ENCODE measurements at regions not wholly inside any gene's neighbourhood (a gene's known extent, or its start where the extent isn't known, plus 50 kb on each side); places are given as distances from the start of the nearest gene placed in this dataset.
A peak's percentile ranks its signal among the peaks of the same experiment; 100 is the strongest.

DNA sequence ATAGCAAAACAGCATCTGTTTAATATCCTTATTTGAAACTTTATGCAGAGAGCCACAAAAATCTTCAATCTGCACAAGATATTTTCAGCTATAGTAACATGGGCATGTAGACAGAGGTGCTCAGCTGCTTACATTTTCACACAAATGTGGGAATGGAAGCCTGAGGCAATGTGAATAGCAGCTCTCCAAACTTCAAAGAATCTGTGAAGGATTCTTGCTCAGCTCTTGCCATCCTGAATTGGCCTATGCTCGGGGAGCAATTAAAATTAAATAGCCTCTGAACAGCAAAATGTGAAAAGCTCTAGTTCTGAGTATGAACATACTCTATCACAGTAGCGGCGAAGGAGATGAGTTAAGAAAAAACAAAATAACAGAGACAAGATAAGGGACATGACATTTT is 1523.8 kb downstream of the PCDH7 start:
- no peak for DNase-seq (ENCODE audit: low spot score)

DNA sequence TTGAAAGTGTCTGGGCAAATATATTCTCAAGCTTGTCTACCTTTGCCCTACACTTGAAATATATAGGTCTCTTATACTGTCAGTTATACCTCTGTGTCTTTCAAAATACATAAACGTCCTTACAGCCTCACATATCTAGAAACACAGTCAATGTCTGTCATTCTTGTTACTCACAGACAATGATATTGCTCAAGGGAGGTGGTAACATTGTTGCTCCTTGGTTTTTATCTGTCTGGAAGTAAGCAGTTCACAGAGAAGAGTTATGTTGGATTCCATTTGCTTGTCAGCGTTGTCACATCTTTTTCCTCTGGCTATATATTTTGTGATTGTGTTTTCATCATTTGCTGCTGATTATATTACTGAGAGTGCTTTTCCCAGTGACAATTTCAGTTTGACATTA is 1528.9 kb downstream of the PCDH7 start:
- no peak for DNase-seq (ENCODE audit: low spot score)

DNA sequence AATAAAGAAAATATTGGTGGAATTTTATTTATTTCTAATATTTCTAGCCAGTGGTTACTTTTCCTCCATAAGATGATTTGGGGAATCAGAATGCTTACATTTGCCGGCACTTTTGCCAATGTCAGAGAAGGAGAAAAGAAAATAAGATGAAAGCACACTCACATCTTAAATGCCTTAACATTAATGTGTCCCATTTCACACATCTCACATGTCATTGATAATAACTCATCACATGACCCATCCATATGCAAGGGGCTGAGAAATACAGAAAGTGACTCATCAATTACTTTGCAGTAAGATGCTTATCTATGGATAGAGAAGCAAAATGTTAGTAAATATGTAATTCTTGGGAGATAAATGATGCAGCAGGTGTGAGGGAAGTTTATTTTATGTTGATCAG is 1531.0 kb downstream of the PCDH7 start:
- no peak for DNase-seq (ENCODE audit: low spot score)

DNA sequence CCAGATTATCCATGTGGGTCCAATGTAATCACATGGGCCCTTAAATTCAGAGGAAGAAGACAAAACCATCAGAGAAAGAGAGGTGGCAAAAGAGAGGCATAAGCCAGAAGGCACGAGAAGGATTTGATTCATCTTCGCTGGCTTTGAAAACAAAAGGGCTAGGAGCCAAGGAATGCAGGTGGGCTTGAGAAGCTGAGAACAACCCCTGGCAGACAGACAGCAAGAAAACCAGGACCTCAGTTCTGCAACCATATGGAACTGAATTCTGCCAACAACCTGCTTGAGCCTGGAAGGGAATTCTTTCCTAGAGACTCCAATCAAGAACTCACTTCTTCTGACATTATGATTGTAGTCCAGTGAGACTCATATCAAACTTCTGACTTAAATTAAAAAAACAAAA is 1531.8 kb downstream of the PCDH7 start:
- DNase-seq (ENCODE audit: low spot score), result no peak

DNA sequence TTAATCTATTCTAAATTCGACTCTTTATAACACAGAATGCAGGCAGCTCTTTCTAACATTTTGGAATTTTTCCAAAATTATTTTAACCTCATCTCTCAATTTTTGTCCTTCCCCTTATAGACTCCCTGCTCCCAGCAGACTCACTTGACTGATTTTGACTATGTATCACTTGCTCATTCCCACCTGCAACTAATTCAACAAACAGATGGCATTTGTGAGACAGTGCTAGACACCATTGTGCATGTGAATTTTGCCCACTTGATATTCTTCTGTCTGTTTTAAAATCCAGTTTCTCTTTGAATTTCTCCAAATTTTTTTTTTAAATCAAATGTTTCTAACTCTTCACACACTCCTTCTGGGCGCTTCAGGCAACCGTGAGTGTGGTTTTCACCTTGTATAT is 1534.0 kb downstream of the PCDH7 start:
- no peak for DNase-seq (ENCODE audit: low spot score)

DNA sequence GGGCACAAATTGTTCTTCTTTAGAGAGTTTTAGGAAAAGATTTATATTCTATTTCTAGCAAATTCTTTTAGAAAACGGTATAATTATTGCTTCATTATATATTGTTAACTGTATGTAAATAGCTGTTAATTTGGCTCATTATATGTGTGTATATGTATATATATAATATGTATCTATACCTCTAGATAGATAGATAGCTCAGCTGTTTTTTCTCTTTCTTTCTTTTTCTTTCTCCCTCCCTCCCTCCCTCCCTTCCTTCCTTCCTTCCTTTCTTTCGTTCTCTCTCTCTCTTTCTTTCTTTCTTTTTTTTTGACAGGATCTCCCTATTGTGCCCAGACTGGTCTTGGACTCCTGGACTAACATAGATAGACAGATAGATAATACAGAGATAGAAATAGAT is 1538.8 kb downstream of the PCDH7 start:
- DNase-seq (ENCODE audit: low spot score), result no peak

DNA sequence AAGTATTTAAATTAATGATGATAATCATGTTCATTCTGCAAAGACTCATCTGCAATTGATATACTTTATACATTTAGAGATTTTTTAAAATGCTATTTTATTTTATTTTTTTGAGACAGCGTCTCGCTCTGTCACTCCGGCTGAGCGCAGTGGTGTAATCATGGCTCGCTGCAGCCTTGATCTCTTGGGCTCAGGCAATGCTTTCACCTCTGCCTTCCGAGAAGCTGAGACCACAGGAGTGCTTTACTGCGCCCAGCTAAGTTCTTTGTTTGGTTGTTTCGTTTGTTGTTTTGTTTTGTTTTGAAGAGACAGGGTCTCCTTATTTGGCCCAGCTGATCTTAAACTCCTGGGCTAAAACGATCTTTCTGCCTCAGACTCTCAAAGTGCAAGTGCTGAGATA is 1541.0 kb downstream of the PCDH7 start:
- DNase-seq (ENCODE audit: low spot score), result no peak

DNA sequence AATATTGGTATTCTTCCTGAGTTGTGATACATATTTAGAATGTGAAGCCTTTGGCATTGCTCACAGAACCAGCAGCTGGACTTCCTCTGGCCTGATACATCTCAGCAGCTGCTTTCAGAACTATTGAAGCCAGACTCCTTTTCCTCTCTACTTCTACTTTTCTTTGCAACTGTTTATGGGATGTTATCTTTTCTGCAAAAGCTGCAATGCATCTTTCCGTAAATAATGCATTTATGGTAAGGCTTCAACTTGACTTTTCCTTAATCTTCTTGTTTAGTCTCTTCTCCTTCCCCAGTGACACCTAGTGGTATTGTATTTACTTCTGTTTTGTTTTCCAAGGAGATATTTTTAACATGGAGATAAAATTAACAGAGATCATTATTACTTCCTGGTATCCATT is 1548.7 kb downstream of the PCDH7 start:
- peak; percentile 0 for DNase-seq (ENCODE audit: low spot score)

DNA sequence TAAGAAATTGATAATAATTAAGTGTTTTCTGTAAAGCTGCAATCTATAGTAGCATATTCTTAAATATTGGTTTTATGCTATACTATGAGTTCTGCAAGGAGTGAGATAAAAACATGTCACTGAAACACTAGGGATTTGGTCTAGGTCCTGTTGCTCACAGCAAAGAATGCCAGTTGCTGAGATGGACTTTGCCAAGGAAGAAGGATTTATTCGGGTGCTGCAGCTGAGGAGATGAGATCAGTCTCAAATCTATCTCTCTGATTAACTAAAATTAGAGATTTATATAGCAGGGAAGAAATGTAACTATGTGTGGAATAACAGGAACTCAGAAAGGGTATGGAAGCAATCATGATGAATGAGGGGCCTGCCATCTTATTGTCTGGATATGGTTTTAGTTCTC is 1569.9 kb downstream of the PCDH7 start:
- no peak for DNase-seq (ENCODE audit: low spot score)

DNA sequence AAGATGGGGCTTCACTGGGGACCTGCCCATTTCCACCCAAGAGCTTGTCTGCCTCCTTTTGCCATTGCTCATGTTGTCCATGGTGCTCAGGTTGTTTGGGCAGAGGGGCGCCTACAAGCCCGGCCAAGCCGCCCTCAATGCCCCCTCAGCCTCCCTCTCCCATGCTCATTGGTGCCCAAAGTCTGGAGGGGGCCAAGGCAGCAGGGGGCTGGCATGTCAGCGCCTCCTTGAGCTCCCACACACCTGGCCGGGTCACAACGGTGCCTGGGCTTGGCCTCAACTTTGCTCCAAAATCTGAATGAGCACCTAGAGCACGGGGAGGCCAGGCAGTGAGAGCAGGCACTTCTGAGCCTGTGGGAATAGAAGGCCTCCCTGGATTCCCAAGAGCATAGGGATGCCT is 1598.8 kb downstream of the PCDH7 start:
- DNase-seq (ENCODE audit: low spot score), result no peak

DNA sequence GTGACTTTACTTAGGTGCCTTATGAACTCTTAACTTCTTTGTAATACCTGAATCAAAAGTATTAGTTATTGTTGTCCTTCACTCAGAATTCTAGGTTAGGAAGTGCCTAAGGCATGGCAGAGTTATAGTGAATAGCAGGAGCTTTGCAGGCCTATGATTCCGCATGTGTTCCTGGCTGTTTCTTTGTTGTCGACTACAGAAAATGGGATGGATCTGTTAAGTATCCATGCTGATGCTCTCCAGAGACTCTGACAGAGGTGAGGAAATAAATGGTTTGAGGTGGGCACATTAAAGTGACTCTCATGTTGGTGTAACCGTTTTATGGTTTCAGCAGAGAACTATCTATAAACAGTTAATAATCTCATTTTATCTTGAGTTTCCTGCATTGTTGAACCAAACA is 1601.3 kb downstream of the PCDH7 start:
- DNase-seq (ENCODE audit: low spot score), result no peak

DNA sequence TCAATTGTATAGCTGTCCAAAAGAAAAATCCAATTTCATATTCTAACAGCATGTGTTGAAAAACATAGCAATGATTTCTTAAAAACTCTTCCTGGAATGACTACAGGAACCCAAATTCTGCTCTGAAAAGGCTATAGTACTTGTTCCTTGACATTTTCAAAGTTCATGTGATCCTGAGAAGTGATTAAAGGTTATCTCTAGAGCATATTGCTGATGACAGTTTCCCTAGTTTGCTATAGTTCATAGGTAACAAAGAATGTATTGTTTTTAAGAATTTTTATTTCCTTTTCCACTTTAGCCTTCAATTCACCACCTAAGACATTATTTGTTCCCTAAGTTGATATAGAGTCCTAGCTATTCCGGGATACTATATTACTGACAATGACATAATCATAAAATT is 1614.6 kb downstream of the PCDH7 start:
- no peak for DNase-seq (ENCODE audit: low spot score)

DNA sequence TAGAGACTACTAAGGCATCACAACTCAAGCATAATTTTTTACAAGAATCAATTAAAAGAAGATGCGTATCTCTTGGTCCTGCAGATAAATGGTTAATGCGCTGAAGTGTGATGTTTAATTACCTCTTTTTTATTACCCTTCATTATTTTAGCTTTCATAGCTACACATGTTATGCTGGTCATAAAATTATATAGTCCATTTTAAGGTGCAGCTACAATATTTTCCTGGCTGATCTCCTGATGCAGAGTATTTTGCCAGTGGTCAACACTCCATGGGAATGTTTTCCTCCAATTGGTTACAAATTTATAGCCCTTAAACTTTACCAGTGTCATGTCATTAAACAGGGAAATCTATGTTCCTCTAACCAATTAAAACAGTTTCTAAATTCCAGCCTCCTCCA is 1617.2 kb downstream of the PCDH7 start:
- DNase-seq (ENCODE audit: low spot score), result no peak

DNA sequence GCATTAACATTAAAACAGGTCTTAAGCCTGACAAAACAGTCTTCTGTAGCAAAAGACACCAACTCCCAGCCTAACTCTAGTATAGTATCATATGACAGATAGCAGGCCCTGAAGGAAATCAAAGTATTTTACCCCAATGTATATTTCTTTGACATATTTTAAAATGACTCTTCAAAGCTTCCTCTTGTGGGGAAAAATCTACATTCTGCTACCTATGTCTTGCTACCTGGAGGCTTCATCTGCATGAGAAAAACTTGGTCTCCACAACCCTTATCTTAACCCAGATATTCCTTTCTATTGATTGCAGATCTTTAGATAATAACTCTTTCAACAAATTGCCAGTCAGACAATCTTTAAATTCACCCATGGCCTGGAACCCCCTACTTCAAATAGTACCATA is 1620.4 kb downstream of the PCDH7 start:
- DNase-seq (ENCODE audit: low spot score), result no peak

DNA sequence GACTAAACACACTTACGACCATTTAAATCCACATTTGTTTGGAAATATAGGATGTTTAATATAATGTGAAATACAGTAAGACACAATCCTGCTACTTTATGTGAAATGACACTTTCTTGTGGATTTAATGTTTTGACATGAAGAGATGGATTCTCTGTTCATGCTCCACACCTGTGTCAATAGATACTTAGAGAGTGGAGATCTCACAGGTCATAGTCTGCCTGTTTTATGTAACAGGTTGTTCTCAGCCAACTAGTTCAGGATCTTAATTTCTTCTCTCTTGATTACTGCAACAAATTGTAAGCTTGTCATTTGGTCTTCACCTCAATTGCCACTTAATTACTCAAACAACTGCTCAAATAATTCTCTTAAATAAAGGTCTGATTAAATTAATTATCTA is 1621.2 kb downstream of the PCDH7 start:
- no peak for DNase-seq (ENCODE audit: low spot score)

DNA sequence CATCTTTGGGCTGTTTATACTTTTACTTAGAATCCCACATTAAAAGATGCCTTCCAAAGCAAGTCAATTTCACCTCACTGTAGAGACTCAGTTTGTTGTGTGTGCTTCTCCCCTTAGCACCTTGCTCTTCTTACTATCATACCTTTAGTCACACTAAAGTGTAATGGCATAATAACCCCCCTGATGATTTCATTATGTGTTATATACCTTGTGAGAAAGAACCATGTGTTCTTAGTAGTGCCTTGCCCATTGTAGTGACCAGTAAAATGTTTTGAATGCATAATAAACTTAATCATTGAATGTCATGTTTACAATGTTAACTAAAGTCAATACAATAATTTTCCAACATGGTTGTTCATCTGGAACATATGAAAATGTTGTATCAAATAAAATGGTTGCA is 1621.9 kb downstream of the PCDH7 start:
- no peak for DNase-seq (ENCODE audit: low spot score)

DNA sequence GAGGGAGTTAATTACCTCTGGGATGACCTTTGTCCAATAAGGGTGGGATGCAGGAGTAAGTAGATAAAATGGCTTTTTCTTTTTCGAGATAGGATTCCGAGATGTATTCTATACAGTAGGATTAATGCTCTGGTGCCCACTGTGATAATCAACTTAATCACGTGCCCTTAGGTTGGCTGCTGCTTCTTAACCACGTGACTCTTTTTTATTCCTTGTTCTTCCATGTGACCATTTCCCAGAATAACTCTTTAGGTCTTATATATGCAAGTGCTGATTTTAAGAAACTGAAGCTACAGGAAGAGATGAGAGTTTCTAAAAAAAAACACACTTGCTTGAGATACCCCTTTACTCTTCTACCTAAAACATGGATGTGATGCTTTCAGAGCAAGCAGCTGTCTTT is 1628.9 kb downstream of the PCDH7 start:
- DNase-seq (ENCODE audit: low spot score), result no peak

DNA sequence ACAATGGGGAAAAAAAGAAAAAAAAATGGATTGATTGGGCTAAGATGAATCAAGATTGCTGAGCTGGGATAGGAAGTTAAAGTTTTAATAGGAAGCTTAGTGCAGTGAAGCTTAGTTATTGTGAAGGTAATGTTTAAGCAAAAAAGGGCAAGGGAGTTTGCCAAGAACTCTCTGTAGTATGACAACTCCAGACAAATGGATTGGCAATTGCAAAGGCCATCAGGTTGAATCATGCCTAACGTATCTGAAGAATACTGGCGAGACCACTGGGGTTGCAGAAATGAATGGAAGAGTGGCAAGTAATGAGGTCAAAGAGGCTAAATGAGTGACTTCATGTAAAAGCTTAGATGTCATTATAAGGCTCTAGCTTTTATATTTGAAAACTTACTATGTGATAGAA is 1654.0 kb downstream of the PCDH7 start:
- no peak for DNase-seq (ENCODE audit: low spot score)

DNA sequence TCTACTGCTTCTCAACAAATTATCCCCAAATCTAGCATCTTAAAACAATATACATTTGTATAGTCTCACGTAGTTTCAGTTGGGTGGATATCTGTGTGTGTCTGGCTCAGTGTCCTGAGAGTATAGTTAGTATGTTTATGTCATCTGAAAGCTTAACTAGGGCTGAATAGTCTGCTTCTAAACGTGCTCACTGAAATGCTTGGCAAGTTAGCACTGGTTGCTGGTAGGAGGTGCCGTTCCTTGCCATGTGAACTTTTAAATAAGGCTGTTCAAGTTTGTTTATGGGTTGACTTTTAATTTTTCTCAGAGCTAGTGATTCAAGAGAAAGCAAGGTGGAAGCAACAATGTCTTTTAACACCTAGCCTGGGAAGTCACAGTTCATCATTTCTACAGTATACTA is 1673.6 kb downstream of the PCDH7 start:
- no peak for DNase-seq (ENCODE audit: low spot score)

DNA sequence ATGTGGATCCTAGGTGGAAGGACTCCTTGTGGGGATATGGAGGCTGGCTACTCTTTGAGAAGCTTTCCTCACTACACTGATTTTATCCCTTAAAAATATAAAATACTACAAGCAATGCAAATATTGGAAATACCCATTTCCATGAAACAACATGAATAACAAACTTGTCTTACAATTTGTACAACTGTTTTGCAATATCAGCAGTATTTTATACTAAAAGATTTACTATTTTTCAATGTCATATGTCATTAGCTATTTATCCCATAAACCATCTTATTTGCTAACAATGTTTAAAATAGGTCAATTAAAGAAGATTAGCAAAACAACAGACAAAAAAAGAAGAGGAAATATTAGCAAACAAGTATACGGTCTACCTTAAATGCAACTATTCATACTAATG is 1674.1 kb downstream of the PCDH7 start:
- no peak for DNase-seq (ENCODE audit: low spot score)

DNA sequence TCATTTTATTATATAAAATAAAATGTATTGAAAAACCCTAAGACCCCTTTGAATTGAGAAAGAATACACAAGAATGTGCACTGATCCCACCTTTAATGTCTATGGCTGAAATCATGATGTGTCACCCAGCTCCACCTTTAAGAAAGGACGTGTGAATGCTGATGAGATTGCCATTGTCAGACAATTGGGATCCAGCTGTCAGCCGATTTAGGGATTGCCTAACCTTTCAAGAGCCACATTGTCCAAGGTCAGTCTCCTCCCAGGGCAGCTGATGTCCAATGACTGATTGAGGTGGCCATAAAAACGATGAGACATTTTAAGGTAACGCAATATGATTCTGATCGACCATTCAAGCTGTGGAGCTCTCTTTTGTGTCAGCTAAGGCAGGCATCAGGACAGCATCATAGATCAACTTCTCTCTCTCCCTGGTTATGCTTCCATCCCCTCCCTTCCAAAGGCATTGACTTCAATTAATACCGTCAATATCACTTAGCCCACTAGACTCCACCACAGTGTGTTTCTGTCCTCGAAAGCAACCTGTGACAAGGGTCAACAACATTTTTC is 1676.4 kb downstream of the PCDH7 start:
- DNase-seq (ENCODE audit: low spot score), result no peak

DNA sequence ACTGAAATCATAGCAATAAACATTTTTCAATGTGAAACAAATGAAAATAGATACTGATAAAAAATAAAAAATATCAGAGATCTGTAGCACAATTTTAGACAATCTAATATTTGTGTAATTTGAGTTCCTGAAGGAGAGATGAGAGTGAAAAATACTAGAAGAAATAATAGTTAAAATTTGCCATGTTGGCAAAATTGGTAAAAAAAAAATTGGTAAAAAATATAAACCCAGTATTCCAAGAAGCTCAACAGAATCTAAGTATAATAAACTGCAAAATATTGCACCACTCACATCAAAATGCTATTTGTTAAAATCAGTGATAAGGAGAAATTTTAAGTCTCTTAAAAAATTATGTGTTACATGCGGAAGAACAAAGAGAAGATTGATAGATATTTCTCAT is 1680.7 kb downstream of the PCDH7 start:
- DNase-seq (ENCODE audit: low spot score), result no peak

DNA sequence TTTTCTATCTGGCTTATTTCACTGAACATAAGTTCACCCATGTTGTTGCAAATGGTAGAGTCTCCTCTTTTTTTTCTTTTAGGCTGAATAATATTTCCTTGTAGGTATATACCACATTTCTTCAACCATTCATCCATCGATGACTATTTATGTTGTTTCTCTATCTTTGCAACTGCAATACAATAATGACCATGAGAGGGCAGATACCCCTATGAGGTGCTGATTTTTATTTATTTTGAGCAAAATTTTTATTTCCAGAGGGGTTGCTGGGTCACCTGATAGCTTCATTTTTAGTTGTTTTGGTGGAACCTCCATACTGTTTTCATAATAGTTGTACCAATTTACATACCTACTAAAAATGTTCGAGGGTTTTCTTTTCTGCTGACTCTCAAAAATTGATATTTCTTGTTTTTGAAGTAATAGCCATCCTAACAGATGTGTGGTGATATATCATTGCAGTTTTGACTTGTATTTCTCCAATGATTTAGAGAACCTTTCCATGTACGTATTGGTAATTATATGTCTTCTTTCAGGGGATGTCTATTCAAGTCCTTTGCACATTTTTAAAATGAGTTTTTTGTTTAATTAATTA is 1697.0 kb downstream of the PCDH7 start:
- peak; percentile 0 for DNase-seq (ENCODE audit: low spot score)

DNA sequence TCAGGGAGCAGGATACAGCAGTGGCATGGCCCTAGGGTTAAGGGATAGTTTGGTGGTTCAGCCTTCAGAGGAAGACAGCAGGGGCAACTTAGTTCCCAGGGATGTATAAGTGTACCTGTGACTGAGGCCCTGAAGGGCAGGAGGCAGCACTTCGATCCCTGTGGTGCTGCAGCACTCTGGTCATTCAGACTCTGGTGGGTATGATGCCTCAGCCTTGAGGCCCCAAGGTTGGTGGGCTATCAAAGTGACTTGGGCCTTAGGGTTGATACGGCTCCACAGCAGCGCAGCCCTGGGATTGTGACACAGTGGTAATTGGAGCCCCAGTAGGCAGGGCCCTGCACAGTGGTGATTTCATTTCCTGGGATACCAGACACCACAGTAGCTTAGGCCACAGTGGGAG is 1703.1 kb downstream of the PCDH7 start:
- DNase-seq (ENCODE audit: low spot score), result no peak

DNA sequence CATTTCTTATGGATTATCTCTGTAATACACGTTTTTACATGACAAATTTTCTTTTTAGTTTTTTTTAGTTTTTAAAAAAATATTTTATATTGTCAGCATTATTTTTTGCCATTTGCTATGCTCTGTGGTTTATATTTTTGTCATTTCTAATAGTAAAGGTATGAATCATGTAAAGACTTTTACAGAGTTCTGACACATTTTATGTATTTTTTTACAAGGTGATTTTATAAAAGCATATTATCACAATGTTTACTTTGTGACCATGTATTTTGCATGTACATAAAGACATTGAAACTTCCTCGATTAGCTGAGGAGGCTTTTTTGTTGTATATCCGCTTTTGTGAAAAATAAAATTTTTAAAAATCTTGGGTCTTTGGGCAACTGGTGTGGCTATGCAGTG is 1705.1 kb downstream of the PCDH7 start:
- DNase-seq (ENCODE audit: low spot score), result no peak

Measured in COLO829 (cell line).